NCI-H226 (cell line): ENCODE measurements at regions not wholly inside any gene's neighbourhood (a gene's known extent, or its start where the extent isn't known, plus 50 kb on each side); places are given as distances from the start of the nearest gene placed in this dataset.

Experiments
- DNase-seq: peaks from one replicate; pipeline ENCODE4 v3.0.0-alpha.2; 2015

DNA sequence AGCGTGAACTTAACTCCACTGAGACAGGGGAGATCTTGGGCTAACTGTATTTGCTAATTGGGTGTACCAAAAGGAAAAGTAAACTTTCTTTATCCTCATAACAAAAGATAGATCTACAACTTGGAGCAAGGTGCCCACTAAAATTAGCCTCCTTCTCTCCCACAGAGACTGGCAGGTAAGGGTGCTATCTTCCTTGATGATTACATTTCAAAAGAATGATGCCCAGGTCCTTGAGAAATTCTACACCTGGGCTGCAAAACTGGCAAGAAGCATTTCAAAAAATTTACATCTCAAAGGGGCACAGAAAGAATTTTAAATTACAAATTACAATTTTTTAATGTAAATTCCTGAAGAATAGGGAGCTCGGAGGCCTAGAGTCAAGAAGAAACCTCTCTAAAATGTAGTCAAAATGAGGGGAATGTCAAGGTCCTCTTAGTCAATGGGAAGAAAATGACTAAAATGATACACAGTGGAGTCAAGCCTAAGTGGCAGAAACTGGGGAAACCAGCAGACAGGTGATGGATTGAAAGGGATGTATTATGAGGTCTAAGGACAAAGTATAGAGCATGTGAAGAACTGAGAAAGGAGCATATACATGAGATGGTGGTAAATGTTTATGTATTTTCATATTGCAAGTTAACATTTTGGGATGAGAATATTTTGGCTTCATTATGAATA is 348.3 kb upstream of the TUSC1 start:
- no peak for DNase-seq

DNA sequence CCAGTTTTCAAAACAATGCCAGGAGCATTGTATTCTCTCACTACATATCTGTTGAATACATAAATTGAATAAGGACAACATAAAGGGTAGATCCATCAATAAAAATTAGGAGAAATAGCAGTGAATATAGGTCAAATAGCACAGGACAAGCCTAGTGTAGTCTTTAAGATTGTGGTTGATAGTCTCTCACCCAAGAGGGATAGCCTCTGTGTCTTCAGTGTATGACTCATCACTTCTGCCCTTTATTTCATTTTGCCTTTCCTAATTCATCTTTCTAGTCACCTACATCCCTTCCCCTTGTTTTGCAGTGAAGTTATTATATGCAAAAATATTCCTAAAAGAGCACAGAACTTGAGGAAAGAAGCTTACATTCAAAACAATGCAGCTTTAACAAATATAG is 335.0 kb upstream of the TUSC1 start:
- no peak for DNase-seq

DNA sequence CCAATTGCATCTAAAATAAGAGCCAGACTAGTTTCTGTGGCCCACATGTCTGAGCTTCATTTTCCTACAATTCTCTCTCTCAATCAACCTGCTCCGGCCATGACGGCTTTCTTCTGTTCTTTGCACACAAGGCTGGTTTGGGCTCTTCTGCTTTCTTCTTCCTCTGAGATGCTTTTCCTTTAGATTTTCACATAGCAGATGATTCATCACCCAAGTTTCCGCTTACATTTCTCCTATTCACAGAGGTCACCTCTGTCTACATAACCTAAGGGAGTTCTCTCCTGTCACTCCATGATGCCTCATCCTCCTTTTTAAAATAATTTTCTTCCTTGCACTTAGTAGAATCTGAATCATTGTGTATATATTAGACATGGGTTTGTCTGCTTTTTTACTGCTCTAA is 334.6 kb upstream of the TUSC1 start:
- peak; percentile 42 for DNase-seq

DNA sequence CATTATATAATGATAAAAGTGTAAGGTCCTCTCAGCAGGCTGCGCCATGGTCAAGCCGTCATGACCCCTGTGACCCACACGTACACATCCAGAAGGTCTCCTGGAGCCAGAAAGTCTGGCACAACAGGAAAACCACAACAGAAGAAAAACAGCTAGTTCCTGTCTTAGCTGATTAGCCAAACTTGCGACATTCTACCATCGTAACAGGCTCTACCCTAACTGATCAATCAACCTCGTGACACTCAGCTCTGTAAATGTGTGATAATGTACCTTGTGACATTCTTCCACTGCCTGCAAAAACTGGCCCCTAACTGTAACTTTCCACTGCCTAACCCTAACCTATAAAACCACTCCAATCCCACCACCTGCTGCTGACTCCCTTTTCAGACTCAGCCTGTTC is 316.4 kb upstream of the TUSC1 start:
- DNase-seq, result no peak

DNA sequence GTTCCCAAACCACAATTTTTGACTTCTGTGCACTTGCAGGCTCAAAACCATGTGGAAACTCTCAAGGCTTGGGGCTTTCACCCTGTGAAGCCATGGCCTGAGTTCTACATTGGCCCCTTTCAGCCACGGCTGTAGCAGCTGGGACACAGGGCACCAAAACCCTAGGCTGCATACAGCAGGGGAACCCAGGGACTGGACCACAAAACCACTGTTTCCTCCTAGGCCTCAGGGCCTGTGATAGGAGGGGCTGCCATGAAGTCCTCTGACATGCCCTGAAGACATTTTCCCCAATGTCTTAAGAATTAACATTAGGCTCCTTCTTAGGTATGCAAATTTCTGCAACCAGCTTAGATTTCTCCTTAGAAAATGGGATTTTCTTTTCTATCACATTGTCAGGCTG is 312.1 kb upstream of the TUSC1 start:
- DNase-seq, result no peak

DNA sequence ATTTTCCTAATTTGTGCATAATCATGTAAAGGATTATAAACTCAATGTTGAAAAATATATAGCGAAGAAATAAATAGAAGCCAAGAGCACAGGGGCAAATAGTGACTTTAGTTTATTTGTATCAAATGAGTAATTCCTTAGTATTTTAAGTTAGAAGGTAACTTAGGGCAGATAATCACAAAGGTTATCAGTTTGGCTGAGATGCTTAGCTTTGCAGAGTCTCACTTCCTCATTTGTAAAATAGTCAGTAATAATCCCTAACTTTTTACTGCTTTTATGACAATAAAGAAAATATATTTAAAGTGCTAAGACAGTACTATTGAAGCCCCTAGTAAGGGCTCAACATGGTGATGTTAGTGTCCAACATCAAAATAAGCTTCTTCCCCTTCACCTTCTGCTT is 297.4 kb upstream of the TUSC1 start:
- no peak for DNase-seq

DNA sequence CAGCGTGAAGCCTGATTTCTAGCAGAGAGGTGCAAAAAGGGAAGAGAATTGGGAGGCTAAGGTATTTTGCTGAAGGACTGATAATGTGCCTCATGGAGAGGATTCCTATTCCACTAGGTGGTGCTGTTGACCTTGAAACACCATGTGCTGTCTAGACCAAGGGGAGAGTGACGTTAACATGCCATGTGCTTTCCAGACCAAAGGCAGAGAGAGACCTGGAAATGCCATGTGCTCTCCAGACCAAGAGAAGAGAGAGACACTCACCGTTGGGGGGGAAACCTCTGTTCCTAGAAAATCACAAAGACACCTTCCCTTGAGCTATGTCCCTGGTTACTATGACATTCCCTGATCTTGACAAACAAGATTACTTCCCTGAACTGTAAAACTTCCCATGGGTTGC is 286.0 kb upstream of the TUSC1 start:
- peak; percentile 44 for DNase-seq

DNA sequence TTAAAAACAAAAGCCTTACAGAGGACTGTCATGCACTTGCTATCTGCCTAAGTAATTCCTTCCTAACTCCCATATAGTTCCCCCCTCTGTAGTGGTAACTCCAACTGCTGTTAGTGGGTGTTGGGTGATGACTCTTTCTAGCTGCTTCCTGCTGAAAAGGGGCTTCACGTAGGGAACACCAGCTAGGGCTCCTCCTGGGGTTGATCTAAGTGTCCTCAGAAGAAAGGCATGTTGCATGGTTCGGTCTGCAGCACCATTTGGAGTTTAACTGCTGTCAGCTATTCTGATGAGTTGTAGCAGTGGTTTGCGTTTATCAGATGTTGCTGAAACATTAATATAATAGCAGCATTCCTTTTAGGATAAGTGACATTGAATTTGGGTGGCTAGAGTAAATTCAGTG is 281.9 kb upstream of the TUSC1 start:
- DNase-seq, result no peak

DNA sequence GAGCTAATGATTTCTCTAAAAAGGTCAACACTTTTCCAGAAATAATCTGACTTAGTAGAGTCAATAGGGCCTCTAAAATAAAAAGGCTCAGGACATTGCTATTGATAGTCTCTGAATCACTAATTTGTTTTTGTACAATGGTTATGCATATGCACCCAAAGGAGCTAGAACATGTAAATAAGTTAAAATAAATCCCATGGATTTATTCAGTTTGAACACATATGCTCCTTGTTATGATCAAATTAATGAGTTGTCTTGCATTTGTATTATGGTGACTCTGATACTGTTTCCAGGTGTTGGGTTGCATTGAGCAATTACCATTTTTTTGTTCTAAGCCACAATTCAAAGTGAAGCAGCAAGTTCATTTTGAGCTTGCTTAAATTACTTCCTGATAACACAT is 276.0 kb upstream of the TUSC1 start:
- no peak for DNase-seq

DNA sequence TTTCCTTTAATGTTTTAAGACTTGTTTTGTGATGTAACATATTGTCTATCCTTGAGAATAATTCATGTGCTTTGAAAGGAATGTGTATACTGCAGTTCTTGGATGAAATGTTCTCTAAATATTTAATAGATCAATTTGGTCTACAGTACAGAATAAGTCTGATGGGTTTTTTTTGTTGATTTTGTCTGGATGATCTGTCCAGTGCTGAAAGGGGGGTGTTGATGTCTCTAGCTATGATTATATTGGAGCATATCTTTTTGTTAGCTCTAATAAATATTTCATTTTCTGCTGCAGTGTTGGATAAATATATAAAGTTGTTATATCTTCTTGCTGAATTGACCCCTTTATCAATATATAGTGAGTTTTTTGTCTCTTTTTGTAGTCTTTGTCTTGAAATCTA is 269.9 kb upstream of the TUSC1 start:
- DNase-seq, result no peak

DNA sequence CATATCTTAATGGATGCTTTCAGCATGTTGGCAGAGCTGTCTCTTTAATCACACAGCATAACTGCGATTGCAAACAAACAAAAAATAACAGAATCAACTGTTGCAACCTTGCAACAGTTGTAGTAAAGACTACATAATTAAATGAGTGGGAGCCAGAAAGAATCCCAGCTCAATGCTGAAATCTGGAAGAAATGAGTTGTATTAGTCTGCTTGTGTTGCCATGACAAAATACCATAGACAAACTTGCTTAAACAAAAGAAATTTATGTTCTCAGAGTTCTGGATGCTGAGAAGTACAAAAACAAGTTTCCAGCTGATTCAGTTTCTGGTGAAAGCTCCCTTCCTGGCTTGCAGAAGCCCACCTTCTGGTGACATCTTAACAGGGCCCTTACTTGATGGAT is 260.9 kb upstream of the TUSC1 start:
- no peak for DNase-seq

DNA sequence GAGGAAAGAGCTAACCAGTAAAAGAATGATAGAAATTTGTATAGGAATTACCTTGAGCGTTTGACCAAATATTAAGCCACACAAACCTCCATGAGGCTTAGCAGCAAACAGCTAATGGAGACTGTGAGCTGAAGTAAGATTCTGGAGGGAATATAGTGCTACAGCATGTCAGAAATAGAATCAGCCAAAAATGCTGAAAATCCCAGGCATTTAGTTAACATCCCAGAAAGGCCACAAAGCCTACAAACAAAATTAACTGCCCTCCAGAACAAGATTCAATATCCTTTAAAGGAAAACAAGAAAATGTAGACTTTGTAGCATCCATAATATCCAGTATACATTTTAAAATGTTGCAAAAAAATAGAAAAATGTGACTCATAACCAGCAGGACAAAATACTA is 257.8 kb upstream of the TUSC1 start:
- DNase-seq, result no peak

DNA sequence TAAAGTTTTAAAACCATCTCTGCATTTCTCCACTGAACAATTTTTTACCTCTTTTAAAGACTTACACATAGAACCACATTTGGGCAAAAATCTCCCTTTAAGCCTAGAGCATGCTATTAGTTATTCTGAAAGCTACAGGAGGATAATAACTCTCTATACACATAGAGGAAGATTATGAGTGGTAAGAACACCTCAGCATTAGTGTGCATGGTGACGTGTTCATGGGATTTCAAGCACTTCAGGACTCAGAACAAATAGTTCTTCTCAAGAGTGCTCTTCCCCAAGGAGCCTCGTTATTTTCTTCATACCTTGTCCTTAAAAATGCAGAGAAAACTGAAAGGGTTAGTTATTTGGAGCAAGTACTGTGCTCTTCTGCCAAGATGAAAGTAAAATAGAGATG is 256.9 kb upstream of the TUSC1 start:
- DNase-seq, result no peak

DNA sequence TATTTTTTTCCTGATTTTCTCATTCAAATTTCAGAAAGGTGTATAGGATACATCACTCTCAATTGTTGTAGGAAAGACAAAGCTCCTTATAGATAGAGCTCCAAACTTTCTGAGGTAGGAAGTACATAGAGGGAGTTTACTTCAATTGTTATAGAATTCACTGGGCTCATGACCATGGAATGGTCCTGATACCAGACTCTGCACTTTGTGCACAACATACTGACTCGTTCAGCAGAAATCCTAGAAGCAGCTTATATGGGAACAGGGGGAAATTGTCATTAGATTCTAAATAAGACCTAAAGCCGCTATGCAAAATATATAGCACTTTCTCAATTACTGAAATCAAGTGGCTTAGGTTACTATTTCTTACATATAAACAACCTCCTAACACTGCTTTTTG is 240.5 kb upstream of the TUSC1 start:
- no peak for DNase-seq

DNA sequence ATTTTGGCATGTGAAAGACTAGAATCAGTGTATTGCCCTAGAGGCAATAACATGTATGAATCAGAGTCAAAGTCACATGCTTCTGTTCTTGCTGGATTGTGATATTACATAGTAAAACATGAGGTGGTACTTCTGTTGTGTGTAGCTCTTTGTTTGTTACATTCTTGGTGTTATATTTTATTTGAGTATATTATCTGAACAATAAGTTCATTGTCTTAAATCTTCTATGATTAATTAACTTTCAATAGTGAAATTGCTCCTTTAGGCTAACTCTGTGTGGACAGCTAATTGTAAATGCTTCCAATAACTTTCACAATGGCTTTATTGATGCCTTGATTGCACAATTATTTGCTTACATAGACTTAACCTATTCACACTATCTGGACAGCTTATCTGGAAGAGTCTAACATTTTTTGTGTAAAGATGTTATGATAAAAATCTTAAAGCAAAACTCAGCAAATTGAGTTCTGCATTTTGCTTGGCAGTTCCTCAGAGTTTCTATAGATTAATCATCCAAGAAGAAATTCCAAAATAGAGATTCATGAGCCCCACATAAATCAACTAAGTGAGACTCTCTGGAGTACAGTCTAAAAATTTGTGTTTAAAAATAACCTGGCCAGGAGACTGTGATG is 239.6 kb upstream of the TUSC1 start:
- DNase-seq, result no peak

DNA sequence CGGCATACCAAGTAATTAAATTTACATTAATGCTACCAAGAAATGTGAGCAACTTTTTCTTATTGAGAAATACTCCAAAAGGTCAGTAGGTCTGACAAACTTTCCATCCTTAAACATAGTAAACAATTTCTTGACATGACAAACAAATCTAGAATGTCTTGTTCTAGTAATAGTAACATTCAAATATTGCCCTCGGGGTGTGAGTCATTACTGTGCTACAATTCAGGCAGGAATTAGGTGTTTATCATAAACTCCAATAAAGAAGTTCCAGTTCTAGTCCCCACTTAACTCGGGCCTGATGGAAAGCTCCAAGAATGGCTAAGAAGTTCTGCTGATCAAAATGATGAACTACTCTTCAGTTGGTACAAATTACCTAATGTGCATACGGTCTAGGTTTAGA is 235.6 kb upstream of the TUSC1 start:
- no peak for DNase-seq

DNA sequence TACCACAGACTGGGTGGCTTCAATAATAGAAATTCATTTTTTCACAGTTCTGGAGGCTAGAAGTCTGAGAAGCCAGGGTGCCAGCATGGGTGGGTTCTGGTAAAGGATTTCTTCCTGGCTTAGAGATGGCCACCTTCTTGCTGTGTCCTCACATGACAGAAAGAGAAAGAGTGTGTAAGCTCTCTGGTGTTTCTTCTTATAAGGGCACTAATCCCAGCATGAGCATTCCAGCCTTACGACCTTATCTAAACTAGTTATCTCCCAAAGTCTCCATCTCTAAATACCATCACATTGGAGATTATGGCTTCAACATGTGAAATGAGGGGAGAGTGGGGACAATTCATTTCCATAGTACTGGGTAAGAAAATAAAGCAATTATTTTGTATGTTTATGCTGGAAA is 226.5 kb upstream of the TUSC1 start:
- DNase-seq, result no peak

DNA sequence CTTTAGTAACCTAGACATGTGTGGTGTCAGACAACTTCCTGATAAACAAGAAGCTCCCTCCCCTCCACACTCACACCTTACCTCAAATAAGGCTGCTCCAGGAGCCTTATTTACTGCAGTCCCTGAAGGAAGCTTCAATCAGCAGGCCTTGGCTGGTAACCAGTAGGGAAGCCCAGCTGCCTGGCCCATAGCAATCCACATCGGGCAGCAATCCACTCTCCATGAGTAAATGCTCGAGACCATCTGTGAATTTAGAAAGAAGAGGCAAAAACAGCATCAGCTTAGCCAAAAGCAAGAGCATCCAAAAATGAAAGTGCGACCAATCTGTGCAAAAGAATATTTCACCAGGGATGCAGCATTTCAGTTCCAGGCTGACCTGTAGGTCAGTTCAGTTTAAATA is 213.3 kb upstream of the TUSC1 start:
- no peak for DNase-seq

DNA sequence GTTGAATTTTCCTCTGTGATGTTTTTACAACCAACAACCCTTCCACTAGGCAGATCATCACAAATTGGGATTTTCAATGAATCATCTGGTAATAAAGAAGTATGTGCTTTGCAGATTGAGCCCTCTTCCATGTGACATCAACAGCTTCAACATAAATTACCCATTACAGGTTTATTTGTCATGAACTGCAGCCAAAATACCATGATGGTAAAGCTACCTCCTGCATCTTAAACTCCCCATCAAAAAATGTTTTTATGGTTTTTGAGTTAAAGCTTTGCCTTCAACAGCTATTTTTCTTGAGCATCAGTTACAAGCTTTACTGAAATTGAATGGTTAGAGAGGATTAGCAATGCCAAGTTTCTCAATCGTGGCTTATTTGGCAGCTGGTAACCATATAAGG is 211.4 kb upstream of the TUSC1 start:
- no peak for DNase-seq

DNA sequence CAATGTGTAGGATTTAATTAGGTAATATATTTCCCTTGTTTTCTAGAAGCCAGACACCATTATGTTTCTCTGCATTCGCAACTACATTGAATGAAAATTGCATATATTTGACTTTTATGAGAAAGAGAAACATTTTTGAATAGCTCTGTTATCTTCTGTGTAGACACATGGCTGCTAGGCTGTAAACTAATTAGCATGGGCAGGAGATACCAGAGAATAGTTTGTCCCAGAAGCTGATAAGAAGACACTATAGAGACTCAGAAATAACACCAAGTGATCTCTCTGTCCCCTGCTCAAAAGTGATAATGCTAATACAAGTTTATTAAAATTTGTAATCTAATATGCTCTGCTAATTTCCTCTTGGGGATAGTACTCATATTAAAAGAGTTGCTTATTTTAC is 198.0 kb upstream of the TUSC1 start:
- DNase-seq, result no peak

DNA sequence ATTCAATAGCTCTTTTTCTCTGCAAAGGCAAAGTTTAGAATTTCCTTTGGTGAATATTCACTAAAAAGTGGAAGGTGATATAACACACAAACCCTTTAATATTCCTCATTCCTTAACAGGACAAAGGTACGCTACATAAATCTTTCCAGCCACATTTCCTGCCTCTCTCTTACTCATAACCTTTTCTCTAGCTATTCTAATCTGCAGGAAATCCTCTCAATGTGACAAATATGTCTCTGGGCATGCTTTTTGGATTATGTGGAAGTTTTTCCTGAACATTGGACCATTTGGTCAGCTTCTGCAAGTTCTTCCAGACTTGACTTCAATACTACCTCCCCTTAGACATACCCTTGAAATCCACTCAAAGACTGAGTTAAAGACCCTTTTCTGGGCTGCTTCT is 186.3 kb upstream of the TUSC1 start:
- no peak for DNase-seq

DNA sequence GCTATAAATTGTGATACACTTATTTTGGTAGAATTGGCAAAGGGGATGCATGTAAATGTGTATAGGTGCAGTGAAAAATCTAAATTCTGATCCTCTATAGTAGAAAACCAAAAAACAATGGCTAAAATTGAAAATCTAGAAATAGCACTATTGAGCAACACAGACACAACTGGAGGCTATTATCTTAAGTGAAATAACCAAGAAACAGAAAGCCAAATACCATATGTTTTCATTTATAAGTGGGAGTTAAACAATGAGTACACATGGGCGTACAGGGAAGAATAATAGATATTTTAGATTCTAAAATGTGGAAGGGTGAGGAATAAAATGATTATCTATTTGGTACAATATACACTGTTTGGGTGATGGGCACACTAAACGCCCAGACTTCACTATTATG is 183.2 kb upstream of the TUSC1 start:
- no peak for DNase-seq

DNA sequence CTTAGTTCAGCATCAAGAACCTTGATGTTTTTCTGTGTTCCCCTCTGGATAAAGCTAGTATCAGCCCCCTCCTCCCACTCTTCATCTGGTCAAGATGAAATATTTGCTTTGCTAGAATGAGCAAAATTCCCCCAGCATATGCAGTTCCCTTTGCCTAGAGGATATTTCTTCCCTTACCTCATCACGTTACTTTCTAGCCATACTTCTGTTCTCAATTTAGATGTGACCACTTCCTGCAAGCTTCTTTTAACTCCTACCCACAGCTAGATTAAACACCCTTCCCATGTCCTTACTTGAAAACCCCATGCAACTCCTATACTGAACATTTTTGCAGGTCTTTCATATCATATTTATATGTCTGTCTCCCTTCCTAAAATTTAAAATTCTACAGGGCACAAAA is 178.9 kb upstream of the TUSC1 start:
- no peak for DNase-seq

DNA sequence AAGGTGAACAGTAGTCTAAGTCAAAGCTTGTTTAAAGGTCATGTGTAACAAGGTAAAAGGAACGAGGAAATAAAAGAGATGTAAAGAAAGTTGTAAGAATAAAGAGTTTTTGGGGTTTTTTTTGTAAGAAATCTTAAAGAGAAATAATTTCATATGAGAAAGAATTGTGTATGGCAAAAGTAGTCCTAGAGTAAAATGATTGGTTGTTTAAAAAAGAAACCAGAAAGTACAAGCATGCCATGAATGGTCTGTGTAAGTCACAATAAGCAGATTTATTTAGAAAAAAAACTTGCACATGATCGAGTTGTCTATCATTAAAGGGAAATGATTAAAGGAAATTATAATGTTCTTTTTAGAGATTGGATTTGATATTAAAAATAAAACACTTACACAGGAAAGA is 172.6 kb upstream of the TUSC1 start:
- DNase-seq, result no peak

DNA sequence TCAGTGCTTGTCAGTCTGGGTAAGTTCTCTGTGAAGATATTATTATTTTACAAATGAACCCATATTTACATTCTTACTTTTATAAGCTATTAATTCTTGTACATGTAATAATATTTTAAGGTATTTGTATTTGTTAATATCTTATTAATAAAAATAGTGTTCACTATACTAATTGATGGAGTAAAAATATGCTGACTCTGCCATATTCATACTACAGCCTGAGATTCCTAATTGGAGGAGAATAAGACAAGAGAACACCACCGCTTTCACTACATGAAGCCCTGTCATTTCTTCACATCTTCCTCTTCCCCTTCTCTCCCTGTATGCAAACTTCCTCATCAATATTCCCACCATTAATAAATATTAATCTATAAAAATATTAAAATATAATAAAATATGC is 167.6 kb upstream of the TUSC1 start:
- DNase-seq, result no peak
